PC-9 (cell line): ENCODE measurements at regions not wholly inside any gene's neighbourhood (a gene's known extent, or its start where the extent isn't known, plus 50 kb on each side); places are given as distances from the start of the nearest gene placed in this dataset.

Experiments
- BruUV-seq: library from RNA; stranded (reverse); fragments of 400-500 nt; replicated peaks from 2 replicates; lab custom pipeline; 2021; lab: Mats Ljungman, UMichigan
- CTCF ChIA-PET: fragments of 300-600 bp; sonication (Branson Sonifier 250); formaldehyde crosslinking; loops from one replicate; lab custom pipeline; 2022; ENCODE audit warnings: antibody characterized with exemption; lab: Charles Lee
- POLR2A ChIA-PET: fragments of 300-600 bp; sonication (Branson Sonifier 250); formaldehyde crosslinking; loops from one replicate; lab custom pipeline; 2022; ENCODE audit warnings: antibody characterized with exemption; ENCODE audit not compliant: unreplicated experiment; lab: Charles Lee
- DNase-seq, 2 experiments: peaks; one replicate each; pipeline versions ENCODE4 v3.0.0 to v3.0.0-alpha.2; 2015 to 2022; ENCODE audit warnings: mixed read lengths in 1 of 2
- H2AFZ ChIP-seq: fragments of 200-600 bp; sonication (generic); 2 replicates; pipeline ENCODE4 v1.8.1; 2017; ENCODE audit warnings: antibody characterized with exemption
- H3F3A ChIP-seq: fragments of 200-600 bp; sonication (generic); 2 replicates; pipeline ENCODE4 v1.8.1; 2017; ENCODE audit warnings: antibody characterized with exemption, mild to moderate bottlenecking, low read depth; ENCODE audit not compliant: insufficient read depth
- H3K27ac ChIP-seq: fragments of 200-600 bp; sonication (generic); 2 replicates; pipeline ENCODE4 v1.6.1; 2016; ENCODE audit warnings: mixed run types
- H3K27me3 ChIP-seq: fragments of 200-600 bp; sonication (generic); 2 replicates; pipeline ENCODE4 v1.6.1; 2016; ENCODE audit warnings: low read depth, mixed run types; ENCODE audit not compliant: insufficient read depth
- H3K36me3 ChIP-seq: fragments of 200-600 bp; sonication (generic); 2 replicates; pipeline ENCODE4 v1.6.1; 2016; ENCODE audit warnings: low read depth, mixed run types
- H3K4me1 ChIP-seq: fragments of 200-600 bp; sonication (generic); replicated peaks from 2 replicates; pipeline ENCODE4 v1.6.1; 2016; ENCODE audit warnings: mixed run types; ENCODE audit not compliant: insufficient read depth
- H3K4me2 ChIP-seq: fragments of 200-600 bp; sonication (generic); 2 replicates; pipeline ENCODE4 v1.6.1; 2017; ENCODE audit warnings: mixed run types
- H3K4me3 ChIP-seq: fragments of 200-600 bp; sonication (generic); 2 replicates; pipeline ENCODE4 v1.6.1; 2016; ENCODE audit warnings: mixed run types
- H3K79me2 ChIP-seq: fragments of 200-600 bp; sonication (generic); 2 replicates; pipeline ENCODE4 v1.6.1; 2017; ENCODE audit warnings: low read depth, mixed run types
- H3K9me2 ChIP-seq: fragments of 200-600 bp; sonication (generic); 2 replicates; pipeline ENCODE4 v1.8.1; 2017; ENCODE audit warnings: mild to moderate bottlenecking; ENCODE audit not compliant: insufficient read depth
- H3K9me3 ChIP-seq: fragments of 200-600 bp; sonication (generic); 2 replicates; pipeline ENCODE4 v1.8.1; 2016; ENCODE audit warnings: low read depth; ENCODE audit not compliant: insufficient read depth
- H4K20me1 ChIP-seq: fragments of 200-600 bp; sonication (generic); 2 replicates; pipeline ENCODE4 v1.8.1; 2017; ENCODE audit not compliant: insufficient read depth
- EZH2 ChIP-seq: fragments of 200-600 bp; sonication (generic); IDR thresholded peaks from 2 replicates; pipeline ENCODE4 v1.8.0; 2017; ENCODE audit warnings: antibody characterized with exemption, low read depth
- intact Hi-C: fragments of 100-400 bp; cut with micrococcal nuclease; formaldehyde crosslinking; loops from one replicate; pipeline ENCODE4 v1.10.0; 2022; ENCODE audit not compliant: unreplicated experiment
- TF ChIP-seq, protein P1 (sequence below): fragments of 200-600 bp; sonication (generic); conservative IDR thresholded peaks from 2 replicates; pipeline ENCODE4 v1.6.1; 2017; ENCODE audit warnings: mixed run types, antibody characterized with exemption, mild to moderate bottlenecking, moderate library complexity

DNA sequence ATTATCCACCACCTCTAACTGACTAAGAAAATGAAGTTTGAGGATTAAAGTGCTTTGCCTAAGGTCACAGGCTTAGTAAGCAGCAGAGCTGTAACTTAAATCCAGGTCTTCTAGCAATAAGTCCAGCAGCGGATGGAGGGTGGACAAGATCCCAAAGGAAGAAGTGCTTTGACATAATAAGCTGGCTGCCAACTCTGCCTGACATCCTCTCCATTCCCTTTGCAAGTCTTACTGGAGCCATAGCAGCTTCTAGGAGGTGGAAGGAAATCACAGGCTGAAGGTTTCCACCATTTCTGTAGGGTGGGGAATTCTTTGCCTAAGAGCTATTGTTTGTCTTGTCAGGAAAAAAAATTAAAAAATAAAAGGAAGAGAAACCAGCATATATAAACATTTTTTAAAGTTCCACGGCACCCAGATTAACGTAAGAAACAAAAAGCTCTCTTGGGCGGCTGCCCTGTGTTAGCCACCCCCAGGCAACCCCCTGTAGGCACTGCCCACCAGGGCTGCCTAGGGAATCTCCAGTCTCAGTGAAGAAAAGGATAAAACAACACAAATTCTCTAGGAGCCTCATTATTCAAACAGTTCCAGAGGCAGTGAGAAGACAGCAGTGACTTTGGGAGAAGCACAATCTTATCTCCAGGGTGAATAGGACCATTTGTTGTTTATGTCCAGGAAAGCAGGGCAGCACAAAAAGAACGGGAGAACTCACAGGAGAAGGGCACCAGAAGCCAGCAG, 380.8 kb upstream of the CADM1 start:
- Histone ChIP-seq H3K27me3 (peaks cover 19% of the 10 kb centered on the region; the same call in 1 of the 2 replicates), H2AFZ (no peak overlapping the region), H3K36me3 (no peaks in the 10 kb centered on the region), H3K79me2 (no peaks in the 10 kb centered on the region), H3K4me3 (no peak overlapping the region), H3K4me1 (no peaks in the 10 kb centered on the region), H4K20me1 (no peaks in the 10 kb centered on the region), H3K4me2 (no peak overlapping the region), H3K9me3 (no peaks in the 10 kb centered on the region), H3K9me2 (no peaks in the 10 kb centered on the region), H3F3A (no peaks in the 10 kb centered on the region), H3K27ac (no peak overlapping the region)
- TF ChIP-seq, protein P1, sequence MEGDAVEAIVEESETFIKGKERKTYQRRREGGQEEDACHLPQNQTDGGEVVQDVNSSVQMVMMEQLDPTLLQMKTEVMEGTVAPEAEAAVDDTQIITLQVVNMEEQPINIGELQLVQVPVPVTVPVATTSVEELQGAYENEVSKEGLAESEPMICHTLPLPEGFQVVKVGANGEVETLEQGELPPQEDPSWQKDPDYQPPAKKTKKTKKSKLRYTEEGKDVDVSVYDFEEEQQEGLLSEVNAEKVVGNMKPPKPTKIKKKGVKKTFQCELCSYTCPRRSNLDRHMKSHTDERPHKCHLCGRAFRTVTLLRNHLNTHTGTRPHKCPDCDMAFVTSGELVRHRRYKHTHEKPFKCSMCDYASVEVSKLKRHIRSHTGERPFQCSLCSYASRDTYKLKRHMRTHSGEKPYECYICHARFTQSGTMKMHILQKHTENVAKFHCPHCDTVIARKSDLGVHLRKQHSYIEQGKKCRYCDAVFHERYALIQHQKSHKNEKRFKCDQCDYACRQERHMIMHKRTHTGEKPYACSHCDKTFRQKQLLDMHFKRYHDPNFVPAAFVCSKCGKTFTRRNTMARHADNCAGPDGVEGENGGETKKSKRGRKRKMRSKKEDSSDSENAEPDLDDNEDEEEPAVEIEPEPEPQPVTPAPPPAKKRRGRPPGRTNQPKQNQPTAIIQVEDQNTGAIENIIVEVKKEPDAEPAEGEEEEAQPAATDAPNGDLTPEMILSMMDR: no peak
- no peak for TF ChIP-seq EZH2
- CTCF ChIA-PET: no interaction called here
- BruUV-seq: no TSS peak
- no peak for DNase-seq
- intact Hi-C loops: no loop called here
- POLR2A ChIA-PET: no interaction called here

DNA sequence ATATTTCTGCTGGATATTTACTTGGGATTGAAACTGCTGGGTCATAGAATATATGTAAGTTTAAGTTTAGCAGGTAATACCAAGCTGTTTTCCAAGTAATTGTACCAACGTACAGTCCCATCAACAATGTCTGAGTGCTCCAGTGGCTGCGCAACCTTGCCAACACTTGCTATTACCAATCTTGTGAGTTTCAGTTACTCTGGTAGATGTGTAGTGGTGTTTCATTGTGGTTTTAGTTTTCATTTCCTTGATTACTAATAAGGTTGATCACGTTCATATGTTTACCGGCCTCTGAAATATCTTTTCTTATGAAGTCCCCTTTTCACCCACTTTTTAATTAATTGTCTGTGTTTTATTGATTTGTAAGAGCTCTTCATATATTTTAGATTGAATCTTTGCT, 370.6 kb upstream of the CADM1 start:
- DNase-seq: peak in 1 of 2 experiments; percentile 15
- peaks cover 7% of the 10 kb centered on the region; the same call in 1 of the 2 replicates for H3K27me3 ChIP-seq
- ChIA-PET CTCF (no interaction called here), POLR2A (no interaction called here)
- TF ChIP-seq EZH2: no peak
- TF ChIP-seq, protein P1: no peak
- H2AFZ ChIP-seq: no peak overlapping the region
- no peak overlapping the region for H3K4me2 ChIP-seq
- no peaks in the 10 kb centered on the region for H3K79me2 ChIP-seq
- no peaks in the 10 kb centered on the region for H3K9me2 ChIP-seq
- no peak overlapping the region for H3K27ac ChIP-seq
- no peaks in the 10 kb centered on the region for H3K36me3 ChIP-seq
- H3F3A ChIP-seq: no peaks in the 10 kb centered on the region
- no peaks in the 10 kb centered on the region; the same call in 1 of the 2 replicates for H3K9me3 ChIP-seq
- intact Hi-C loops: no loop called here
- H3K4me3 ChIP-seq: no peak overlapping the region
- no peaks in the 10 kb centered on the region for H4K20me1 ChIP-seq
- no TSS peak for BruUV-seq
- H3K4me1 ChIP-seq: no peaks in the 10 kb centered on the region

DNA sequence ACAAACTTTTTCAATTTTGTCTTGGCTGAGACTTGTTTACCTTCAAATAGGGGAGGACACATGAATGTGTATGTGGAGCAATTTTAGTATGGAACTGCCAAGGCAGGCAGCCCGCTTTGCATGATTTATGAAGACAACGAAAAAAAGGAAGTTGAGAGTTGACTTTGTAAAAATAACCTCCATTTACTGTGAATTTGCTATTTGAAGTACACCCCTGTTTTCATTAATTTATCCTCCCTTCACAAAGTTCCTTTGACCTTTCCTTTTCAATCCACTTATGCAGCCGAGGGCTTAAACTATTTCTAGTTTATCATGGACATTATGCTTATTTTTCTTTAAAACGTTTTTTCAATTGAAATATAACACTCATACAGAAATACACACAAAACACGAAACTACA, 369.6 kb upstream of the CADM1 start:
- Histone ChIP-seq H2AFZ (no peak overlapping the region), H3K4me1 (no peaks in the 10 kb centered on the region), H3K36me3 (no peaks in the 10 kb centered on the region), H4K20me1 (no peaks in the 10 kb centered on the region), H3F3A (no peaks in the 10 kb centered on the region), H3K9me3 (no peaks in the 10 kb centered on the region; the same call in 1 of the 2 replicates), H3K79me2 (no peaks in the 10 kb centered on the region), H3K4me3 (no peak overlapping the region), H3K4me2 (no peak overlapping the region), H3K9me2 (no peaks in the 10 kb centered on the region), H3K27ac (no peak overlapping the region), H3K27me3 (peaks cover 7% of the 10 kb centered on the region; the same call in 1 of the 2 replicates)
- TF ChIP-seq, protein P1: no peak
- TF ChIP-seq EZH2: no peak
- intact Hi-C loops: no loop called here
- ChIA-PET POLR2A (no interaction called here), CTCF (no interaction called here)
- no TSS peak for BruUV-seq
- DNase-seq: no peak
